NCI-H2107 (cell line): ENCODE measurements at regions not wholly inside any gene's neighbourhood (a gene's known extent, or its start where the extent isn't known, plus 50 kb on each side); places are given as distances from the start of the nearest gene placed in this dataset.

Experiments
- DNase-seq: peaks from one replicate; lab custom pipeline; 2025; lab: John Stamatoyannopoulos, UW

DNA sequence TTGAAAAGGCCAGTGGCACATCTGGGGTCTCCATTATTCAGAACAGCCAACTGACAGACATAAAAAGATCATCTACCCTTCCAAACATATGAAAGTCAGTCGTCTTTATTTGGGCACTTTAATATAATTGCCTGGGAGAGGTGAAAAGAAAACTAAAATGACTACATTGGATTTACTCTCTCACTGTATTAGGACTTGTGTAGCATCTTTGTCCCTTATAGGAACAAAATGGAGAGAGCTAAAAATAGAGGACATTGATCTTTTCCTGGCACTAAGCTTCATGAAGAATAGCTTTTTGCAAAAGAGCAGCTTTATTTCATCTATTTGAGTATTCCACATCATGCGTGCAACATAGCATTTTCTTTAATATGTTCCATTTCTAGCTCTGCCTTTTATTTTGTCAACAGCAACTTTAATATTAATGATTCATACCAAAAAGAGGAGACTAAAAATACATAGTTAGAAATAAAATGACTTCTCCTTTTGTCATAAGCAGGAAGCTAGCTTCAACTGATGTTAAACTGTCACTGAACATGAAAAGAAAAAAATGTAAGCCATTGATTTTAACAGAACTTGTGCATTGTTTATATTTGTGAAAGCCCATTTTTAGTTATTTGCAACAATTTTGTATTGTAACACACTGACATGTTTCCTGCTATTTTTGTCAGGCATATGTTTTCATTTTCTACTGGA is 254.6 kb downstream of the SEC23A start:
- DNase-seq: no peak

DNA sequence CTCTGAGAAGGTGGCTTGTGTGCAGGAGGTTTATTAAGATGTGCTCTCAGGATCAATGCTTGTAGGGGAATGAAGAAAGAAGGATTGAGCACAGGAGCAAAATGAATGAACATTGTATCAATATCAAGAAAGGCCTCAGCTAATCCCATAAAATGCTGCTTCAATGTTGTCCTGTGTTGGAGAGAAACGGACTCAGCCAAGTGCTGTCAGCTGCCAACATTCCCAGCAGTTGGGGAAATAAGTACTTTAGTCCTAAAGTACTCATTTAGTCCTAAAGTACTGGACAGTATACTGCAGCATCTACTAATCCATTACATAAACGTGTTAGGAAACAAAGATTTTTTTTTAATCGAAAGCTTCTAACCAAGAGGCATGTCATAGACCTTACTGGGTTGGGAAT is 255.9 kb downstream of the SEC23A start:
- DNase-seq: no peak

DNA sequence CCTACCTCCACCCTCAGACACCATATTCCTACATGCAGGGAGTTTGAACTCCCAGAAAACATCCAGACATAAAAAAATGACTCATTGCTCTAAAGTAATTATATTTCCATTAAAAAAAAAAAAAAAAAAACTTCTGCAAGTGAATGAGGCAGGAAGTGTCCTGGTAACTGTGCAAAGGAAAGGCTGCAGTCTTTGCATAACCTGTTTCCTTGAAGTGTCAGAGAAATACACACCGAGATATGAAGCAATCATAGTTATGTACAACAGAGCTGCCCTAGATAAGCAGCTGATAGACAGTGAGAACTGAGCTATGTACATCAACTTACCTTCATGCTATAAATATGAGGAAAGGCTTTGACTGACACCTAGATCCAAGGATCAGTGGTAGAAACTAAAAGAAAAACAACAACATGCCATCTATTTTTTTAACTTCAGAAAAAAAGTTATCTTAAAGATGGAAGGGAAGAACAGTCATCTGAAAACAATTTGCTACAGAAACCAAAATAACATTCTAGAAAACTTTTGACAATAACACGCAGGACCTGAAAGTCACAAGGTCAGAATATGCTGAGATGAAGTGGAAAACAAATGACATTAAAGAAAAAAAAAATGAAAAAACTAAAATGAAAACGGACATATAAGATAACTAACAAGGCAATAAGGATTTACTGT is 263.2 kb downstream of the SEC23A start:
- DNase-seq: no peak

DNA sequence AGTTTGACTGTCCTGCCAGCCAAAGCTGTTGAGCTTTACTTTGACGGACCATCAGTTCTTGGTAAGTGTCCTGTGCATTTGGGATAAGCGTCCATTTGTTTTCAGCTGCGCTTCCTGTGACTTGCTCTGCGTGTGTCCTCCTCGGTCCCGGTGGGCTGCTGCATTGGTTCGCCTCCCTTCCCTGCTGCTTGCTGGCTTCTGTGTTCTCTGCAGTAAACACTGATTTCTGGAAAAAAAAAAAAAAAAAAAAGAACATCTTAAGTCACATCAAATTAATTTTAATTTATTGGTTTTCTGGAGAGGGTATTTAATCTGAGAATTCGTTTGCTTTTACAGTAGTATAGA is 264.1 kb downstream of the SEC23A start:
- DNase-seq: no peak

DNA sequence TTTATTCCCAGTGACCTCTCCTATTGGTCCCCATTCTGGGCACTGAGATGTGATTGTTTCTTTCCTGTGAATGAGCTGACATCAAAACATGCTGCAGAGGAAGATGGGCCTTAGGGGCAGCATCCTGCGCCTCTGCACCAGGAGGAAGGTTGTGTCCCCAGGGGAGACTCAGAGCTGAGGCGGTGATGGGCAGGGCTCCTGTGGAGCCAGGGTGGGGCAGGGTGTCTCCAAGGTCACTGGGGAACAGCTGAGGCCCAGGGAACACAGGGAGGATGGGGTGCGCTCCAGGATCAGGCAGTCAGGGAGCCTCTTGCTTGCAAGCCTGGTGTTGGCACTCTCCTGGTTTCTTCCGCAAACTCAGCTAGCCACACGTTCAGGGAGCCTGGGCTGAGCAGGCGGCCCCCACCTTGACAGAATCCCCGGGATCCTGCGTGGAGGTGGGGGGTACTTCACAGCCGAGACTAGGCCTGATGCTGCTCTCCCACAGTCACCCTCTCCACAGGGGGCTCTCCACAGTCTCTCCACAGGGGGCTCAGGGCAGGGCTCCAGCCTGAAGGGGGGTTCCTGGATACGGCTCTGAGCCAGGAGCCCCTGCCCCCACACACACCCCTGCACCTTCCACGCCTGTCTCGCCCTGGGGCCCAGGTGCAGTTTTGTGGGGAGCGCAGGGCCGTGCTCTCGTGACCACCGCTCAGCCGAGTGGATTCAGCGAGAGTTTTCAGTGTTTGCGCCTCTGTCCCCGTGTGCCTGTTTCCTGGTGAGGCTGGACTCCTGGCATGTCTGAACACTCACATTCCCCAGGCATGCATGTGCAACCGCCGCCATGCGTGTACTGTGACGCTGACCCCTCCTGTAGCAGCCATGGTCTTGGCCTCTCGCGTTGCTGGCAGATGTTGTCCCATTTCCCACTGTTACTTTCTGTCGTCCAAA is 264.7 kb downstream of the SEC23A start:
- no peak for DNase-seq

DNA sequence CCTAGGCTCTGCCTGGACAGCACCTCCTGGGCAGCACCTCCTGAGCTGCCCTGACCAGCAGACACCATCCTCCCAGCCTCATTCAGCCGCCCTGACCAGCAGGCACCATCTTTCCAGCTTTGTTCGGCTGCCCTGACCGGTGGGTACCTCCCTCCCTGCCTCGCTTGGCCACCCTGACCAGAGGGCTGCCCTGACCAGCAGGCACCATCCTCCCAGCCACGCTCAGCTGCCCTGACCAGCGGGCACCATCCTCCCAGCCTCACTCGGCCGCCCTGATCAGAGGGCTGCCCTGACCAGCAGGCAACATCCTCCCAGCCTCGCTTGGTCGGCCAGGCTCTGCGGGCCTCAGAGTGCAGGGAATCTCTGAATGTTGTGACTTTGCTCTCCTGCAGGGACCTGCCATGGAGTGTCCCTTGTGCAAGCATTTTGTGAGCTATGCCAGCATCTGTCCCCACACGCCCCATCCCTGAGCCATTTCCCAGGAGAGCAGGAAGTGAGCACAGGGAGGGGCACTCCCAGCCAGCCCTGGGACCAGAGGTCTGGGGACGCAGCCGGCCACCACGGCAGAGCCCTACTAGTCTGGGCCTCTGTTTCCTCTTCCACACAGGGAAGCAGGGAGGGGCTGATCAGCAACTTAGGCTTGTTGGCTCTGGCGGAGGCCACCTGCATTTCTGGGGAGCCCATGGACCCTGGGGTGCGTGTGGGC is 265.5 kb downstream of the SEC23A start:
- DNase-seq: no peak

DNA sequence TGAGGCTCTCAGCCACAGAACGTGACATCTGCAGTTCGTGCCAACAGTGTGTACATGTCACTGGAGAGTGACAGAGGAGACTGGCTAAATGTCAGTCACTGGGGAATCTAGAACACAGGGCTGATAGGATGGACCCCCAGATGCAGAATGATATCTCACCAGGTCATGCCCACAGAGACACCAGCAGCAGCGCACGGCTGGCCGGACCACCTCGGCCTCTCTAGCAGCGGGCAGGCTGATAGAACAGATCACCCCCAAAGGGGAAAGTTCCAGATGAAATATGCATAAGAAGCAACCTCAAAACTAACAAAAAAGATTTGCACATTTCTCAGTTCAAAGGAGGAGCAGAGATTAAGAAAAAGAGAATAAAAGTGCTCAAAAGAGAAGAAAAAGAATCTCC is 266.5 kb downstream of the SEC23A start:
- no peak for DNase-seq

DNA sequence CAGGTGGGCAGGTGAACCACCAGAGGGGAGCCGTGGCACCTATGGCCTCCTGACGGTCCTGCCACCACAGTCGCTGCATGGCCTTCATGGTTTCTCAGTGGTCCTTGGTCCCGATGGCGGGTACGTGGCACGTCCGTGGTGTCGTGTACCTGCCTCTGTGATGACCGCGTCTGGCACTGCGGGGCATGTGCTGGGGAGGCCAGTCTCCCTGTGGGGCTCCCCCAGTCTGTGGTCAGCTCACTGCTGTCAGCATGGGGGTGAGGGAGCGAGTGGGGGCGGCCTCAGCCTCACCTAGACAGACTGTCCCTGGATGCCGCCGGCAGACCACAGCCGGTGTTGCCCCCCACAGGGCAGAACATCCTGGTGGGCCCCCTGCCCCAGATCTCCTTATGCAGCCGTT is 267.2 kb downstream of the SEC23A start:
- DNase-seq: no peak

DNA sequence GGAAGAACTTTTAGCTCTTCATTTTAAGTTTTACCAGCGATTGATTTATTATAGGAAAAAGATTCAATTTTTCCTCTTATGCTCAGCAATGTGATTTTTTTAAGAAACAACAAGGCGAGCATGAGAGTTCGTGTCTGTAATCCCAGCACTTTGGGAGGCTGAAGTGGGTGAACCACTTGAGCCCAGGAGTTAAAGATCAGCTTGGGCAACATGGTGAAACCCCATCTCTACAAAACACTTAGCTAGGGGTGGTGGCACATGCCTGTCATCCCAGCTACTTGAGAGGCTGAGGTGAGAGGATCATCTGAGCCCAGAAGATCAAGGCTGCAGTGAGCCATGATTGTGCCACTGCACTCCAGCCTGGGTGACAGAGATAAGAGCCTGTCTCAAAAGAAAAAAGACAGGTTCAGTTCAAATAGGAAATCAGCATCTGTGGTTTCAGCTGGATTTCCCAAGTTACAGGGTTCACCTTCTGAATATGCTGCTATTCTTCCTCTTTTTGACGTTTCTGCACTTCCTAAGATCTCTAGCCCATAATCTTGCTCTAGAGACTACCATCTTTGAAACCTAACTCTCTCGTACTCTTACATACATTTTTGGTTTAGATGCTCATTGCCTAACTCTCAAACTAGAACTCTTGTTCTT is 274.7 kb downstream of the SEC23A start:
- DNase-seq: no peak

DNA sequence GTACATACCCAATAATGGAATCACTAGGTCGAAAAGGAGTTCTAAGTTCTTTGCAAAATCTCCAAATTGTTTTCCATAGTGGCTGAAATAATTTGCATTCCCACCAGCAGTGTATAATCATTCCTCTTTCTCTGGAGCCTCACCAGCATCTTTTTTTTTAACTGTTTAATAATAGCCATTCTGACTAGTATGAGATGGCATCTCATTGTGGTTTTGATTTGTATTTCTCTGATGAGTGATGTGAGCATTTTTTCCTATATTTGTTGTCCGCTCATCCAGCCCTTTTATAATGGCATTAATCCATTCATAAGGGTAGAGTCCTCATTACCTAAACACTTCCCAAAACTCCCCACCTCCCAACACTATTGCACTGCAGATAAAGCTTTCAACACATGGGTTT is 278.3 kb downstream of the SEC23A start:
- DNase-seq: no peak

DNA sequence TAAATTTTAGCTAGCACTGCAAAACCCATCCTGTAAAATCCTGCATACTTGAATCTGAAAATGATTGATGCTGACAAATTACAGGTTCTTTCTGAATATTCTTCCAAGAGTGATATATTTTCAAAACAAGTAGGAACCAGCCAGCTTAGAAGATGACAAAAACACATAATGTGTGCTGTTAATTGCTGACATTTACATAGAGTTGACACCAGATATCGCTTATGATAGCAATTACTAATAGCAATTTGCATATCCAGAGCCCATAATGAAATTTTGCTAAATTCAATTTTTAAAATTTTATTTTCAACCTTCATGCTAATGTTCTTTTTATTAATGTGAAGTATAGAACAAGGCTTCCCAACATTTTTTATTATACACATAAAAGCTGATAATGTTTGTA is 284.5 kb downstream of the SEC23A start:
- no peak for DNase-seq

DNA sequence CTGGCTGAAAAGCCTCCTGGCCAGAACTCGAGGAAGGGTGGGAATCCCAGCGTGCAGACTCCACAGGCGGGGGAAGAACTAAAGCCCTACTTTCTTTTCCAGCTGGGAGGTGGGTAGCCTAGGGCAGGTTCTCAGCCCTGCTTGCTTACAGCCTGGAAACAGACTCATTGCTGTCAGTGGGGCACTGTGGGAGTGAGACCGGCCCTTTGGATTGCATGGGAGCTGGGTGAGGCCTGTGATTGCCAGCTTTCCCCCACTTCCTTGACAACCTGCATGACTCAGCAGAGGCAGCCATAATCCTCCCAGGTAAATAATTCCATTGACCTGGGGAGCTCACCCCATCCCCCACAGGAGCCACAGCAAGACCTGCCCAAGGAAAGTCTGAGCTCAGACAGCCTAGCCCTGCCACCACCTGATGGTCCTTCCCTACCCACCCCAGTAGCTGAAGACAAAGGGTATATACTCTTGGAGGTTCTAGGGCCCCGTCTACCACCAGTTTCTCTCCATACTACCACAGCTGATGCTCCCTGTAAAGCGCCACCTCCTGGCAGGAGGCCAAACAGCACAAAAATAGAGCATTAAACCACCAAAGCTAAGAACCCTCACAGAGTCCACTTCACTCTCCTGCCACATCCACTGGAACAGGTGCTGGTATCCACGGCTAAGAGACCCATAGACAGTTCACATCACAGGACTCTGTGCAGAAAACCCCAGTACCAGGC is 294.1 kb downstream of the SEC23A start:
- DNase-seq: no peak

DNA sequence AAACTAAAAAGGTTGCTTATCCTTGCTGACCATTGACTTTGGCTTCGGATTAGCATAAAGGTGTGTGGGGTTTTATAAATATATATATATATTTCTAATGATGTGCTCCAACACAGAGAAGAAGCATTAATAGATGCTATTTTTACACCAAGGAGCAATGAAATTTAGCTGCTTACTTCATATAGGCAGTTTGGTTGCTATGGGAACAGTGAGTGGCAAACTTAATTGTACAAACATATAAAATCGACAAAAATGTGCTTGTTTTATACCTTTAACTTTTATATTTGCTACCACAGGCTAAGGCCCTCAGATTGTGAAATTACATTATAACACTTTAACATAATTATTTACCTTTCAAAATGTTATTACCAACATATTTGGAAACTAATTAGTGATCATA is 303.4 kb downstream of the SEC23A start:
- DNase-seq: no peak

DNA sequence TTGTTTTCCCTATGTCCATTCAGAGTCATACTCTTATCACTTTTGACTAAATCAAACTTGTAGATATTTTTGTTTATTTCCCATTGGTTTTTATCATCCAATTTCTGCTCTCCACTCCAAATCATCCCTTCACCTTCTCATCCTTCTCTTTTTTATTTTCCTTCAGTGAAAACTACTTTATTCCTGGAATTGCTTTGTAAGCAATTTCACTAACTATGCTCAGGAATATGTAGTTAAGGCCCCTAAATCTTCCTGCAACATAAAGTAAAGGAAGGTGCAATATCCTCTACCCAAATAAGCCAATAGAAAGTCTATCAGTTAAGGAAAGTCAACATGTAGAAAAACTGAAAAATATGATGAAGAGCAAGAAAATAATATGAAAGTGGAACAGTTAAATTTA is 308.4 kb downstream of the SEC23A start:
- DNase-seq: no peak

DNA sequence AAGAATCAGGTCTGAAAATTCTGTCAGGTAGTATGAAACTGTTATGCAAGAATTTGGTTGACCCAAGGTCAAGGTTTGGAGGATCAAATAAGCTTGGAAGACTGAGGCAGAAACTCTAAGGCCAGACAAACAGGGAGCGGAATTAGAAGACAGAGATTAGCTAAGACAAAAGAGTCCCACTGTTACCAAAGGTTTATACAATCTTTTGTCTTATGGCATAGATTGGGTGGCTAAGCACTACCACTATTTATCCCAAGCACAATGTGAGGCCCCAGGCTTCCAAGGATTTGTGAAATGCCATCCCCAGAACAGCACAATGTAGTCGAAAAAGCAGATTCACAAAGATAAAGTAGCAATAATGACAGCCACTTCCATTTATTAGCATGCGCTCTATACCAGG is 311.2 kb downstream of the SEC23A start:
- DNase-seq: no peak

DNA sequence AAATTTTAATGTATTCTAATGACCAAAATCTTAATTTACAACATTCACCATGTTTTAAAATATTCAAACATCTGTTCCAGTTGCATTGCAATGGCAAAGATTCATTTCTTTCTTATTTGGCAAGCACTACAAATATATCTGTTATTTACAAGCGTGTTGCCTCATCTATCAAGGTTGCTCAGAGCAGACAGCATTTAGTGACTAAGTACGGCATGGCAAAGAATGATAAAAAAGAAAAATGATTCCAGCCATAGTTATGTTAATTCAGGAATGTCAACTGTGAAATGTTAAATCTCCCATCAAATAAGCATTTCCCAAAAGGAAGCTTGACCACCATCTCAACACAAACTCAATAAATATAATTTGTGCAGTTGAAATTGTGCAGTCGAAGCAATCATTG is 312.1 kb downstream of the SEC23A start:
- no peak for DNase-seq

DNA sequence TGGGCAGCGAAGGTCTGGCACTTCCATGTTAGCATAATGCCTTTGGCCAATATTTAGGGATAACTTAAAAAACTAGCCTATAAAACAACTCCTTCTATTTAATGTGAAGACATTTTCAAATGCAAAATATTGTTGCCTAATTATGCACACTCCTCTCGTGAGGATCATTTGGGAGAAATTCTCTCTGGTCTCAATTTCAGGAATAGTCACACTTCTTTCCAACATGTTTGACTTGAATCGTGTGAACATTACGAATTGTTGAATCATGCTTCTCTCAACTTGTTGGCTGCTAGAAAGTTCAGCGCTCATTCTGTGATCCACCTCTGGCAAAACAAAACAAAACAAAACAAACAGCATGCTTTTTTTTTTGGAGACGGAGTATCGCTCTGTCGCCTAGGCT is 313.2 kb downstream of the SEC23A start:
- no peak for DNase-seq

DNA sequence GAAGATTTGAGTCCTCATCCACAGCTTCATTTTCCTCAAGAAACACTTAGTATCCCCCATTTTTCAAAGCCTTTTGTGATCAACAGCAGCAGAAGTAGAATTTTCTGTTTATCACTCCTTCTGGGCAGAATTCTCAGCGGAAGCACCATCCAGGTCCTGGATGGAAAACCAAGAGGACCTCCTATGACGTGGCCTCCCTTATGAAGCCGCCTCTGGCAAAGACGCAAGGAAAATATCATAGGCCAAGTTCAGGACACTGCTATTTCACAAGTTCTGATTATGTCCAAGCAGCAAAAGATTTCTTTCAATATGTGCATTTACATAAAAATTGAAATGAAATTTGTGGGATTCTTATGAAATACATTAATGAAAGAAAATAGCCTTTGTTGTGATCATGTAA is 315.0 kb downstream of the SEC23A start:
- no peak for DNase-seq

DNA sequence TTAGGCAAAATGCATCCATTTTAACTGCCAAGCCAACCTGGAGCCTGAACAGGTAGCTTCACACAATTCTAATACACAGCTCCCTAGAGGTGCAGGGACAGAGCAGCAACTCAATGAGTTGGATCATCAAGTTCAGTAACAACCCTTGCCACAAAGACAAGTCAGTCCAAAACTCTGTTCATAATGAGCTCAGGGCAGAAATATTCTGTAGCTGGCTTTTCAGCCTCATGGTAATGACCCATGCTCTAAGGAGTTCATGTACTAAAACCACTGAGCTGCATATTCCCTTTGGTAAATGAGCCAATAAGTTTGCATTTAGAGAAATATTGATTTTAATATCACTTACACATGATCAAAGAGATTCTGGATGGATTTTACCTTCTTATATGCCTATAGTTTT is 316.1 kb downstream of the SEC23A start:
- DNase-seq: no peak

DNA sequence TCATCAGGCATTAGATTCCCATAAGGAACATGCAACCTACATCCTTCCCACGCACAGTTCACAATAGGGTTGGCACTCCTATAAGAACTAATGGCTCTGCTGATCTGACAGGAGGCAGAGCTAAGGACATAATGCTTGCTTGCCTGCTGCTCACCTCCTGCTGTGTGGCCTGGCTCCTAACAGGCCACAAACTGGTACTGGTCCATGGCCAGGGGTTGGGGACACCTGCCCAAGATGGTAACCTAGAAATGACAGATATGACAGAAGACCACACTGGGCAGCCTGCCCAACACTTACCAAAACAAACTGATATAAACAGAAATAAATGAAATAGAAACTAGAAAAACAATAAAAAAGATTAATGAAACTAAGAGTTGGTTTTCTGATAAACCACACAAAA is 325.6 kb downstream of the SEC23A start:
- no peak for DNase-seq

DNA sequence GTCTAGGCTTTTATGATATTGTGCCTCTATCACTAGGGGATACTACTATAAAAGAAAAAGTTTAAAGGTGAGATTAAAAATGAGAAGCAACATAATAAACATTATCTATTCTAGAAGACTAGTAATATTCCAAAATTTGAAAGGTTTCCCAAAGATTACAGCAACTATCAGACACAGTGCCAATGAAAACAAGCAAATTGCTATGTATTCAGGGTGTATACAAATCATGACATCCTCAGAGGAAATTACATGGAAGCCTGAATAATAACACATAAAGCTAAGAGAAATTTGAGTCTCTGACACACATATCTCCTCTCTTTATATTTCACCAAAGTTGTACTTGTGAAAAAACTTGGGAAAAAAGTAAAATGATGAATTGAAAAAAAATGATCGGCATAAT is 327.0 kb downstream of the SEC23A start:
- no peak for DNase-seq
